Neuron (in vitro differentiated cells): ENCODE measurements at regions not wholly inside any gene's neighbourhood (a gene's known extent, or its start where the extent isn't known, plus 50 kb on each side); places are given as distances from the start of the nearest gene placed in this dataset.

Source experiments
- H2AFZ ChIP-seq: one replicate; pipeline ENCODE4 v1.6.1; 2013; ENCODE audit warnings: low read depth, mild to moderate bottlenecking, inconsistent platforms, low read length, moderate library complexity
- H3K27me3 ChIP-seq: one replicate; pipeline ENCODE4 v1.6.1; 2013; ENCODE audit warnings: low read length; ENCODE audit not compliant: insufficient read depth
- H3K36me3 ChIP-seq: one replicate; pipeline ENCODE4 v1.6.1; 2013; ENCODE audit warnings: low read length; ENCODE audit not compliant: insufficient read depth
- H3K4me1 ChIP-seq: one replicate; pipeline ENCODE4 v1.6.1; 2013; ENCODE audit warnings: low read length; ENCODE audit not compliant: insufficient read depth
- H3K4me3 ChIP-seq: 2 replicates; pipeline ENCODE4 v1.5.1; 2013; ENCODE audit warnings: mild to moderate bottlenecking, low read length, moderate library complexity
- H3K9me3 ChIP-seq: one replicate; pipeline ENCODE4 v1.6.1; 2013; ENCODE audit warnings: low read length

DNA sequence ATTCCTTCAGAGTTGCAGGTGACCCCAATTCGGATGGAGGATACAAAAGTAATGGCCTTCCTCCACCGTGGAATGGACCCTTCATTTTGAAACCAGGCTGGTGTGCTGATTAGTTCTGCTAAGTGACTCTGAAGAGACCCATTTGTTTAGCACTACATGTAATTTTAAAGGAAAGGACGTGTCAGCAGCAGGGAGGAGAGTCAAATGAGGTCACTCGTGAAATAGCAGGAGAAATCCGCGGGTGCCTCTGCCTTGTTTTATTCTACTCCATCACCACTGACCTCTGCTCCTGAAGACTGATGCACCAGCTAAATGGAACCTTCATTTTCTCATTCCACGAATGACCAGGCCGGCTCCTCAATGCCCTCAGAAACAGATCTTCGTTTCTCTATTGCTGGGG, 589.2 kb downstream of the CDH11 start:
- Histone ChIP-seq H3K9me3 (no peaks in the 10 kb centered on the region), H3K27me3 (no peaks in the 10 kb centered on the region), H3K4me1 (peaks cover 4% of the 10 kb centered on the region), H3K36me3 (no peaks in the 10 kb centered on the region), H3K4me3 (no peak overlapping the region), H2AFZ (no peak overlapping the region)

DNA sequence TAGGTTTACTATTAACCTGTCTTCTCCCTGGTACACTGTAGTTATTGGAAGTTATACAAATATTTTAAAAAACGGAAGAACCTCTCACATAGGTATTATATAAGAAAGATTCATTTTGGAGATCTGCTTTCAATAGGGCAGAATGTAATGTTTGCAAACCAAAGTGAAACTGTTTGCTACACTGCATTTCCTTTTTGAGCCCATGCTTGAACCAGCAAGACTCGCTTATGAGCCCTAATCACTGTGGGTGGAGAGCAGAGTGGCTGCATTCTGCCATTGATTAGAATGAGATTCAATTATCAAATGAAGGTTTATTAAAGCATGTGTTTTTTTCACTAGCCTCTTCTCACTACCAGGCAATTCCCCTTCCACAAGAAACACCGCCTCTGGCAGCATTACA, 589.7 kb downstream of the CDH11 start:
- Histone ChIP-seq H3K9me3 (no peaks in the 10 kb centered on the region), H3K36me3 (no peaks in the 10 kb centered on the region), H3K4me1 (peaks cover 4% of the 10 kb centered on the region), H2AFZ (no peak overlapping the region), H3K4me3 (no peak overlapping the region), H3K27me3 (no peaks in the 10 kb centered on the region)

DNA sequence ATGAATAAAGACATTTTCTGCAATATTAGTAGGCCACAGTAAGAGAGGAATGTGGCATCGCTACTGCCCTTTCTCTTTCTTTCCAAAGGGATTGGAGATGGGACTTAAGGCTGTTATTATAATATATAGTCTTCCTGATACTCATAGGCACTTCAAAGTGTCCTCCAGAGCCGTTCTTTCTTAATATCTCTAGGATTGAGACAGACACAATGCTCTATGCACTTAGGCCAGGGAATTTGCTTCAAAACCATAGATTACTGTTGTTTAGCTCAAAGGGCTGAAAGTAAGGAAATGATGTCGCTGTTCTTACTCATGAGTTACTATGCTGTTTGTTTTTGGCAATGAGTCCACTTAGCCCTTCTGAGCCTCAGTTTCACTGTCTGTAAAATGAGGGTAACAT, 590.5 kb downstream of the CDH11 start:
- Histone ChIP-seq H2AFZ (no peak overlapping the region), H3K36me3 (no peaks in the 10 kb centered on the region), H3K4me3 (no peak overlapping the region), H3K27me3 (no peaks in the 10 kb centered on the region), H3K9me3 (no peaks in the 10 kb centered on the region), H3K4me1 (peaks cover 4% of the 10 kb centered on the region)

- Histone ChIP-seq H3K4me1 (no peaks in the 10 kb centered on the region), H3K9me3 (no peaks in the 10 kb centered on the region), H3K27me3 (no peaks in the 10 kb centered on the region), H2AFZ (no peak overlapping the region), H3K36me3 (no peaks in the 10 kb centered on the region), H3K4me3 (no peak overlapping the region)
These were observed 599.3 kb downstream of the CDH11 start for GRCh38 chr16:64522548-64522947.

DNA sequence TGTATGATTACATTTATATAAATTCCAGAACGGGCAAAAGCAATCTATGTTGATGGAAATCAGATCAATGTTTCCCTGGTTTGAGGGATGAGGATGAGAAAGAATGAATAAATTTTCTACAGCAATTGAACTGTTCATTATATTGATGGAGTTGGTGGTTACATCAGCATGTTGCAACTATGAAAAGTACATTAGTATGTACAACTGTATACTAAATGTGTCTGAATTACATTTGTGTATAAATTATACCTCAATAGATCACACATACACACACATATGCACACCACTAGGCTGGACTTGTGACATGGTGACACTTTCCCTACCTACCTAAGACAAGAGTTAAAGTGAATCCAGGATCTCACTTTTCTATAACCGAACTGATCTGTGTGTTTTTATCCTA, 608.0 kb downstream of the CDH11 start:
- no peaks in the 10 kb centered on the region for H3K4me1 ChIP-seq
- no peak overlapping the region for H3K4me3 ChIP-seq
- no peaks in the 10 kb centered on the region for H3K9me3 ChIP-seq
- H3K27me3 ChIP-seq: no peaks in the 10 kb centered on the region
- no peak overlapping the region for H2AFZ ChIP-seq
- H3K36me3 ChIP-seq: no peaks in the 10 kb centered on the region

DNA sequence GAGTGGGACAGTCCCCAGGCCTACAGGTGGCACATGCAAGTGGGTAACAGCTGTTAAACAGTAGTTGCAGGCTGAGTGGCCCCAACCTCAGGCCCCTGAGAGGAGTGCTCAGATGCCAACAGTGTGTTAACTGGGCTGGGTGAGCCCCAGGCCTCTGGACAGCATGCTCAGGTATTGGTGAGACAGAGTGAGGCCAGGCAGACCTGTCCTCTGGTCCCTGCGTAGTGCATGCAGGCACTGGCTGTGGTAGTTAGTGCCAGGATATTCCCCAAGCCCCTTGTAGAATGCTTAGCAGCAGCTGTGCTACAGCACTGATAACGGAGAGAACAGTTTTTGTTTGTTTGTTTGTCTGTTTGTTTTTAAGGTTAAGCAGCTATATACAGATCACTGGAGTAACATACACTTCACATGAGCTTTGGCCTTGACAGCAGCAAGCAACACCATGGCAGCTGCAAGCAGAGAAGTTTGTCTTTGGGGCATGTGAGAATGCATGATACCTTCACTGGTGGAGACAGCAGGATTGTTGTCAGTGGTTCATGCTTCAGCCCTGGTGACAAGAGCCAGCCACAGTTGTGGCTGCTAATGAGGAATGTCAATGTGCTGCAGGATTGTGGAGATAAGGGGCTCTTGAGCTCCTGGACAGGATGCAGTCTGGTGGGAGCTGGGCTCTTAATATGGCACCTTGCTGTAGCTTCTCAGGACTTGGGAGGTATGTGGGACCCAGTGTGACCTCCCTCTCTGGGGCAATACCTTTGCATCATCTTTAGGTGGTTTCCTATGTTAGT, 614.4 kb downstream of the CDH11 start:
- Histone ChIP-seq H3K4me3 (no peak overlapping the region), H3K27me3 (no peaks in the 10 kb centered on the region), H3K4me1 (no peaks in the 10 kb centered on the region), H3K9me3 (no peaks in the 10 kb centered on the region), H2AFZ (no peak overlapping the region), H3K36me3 (no peaks in the 10 kb centered on the region)

GRCh38 chr16:64499211-64499610, 622.7 kb downstream of the CDH11 start:
- H3K27me3 ChIP-seq: no peaks in the 10 kb centered on the region
- H3K9me3 ChIP-seq: no peaks in the 10 kb centered on the region
- H3K4me1 ChIP-seq: no peaks in the 10 kb centered on the region
- no peak overlapping the region for H2AFZ ChIP-seq
- no peaks in the 10 kb centered on the region for H3K36me3 ChIP-seq
- no peak overlapping the region for H3K4me3 ChIP-seq

- H3K36me3 ChIP-seq: no peaks in the 10 kb centered on the region
- no peaks in the 10 kb centered on the region for H3K27me3 ChIP-seq
- H3K4me3 ChIP-seq: no peak overlapping the region
- H3K9me3 ChIP-seq: no peaks in the 10 kb centered on the region
- H2AFZ ChIP-seq: no peak overlapping the region
- peaks cover 4% of the 10 kb centered on the region for H3K4me1 ChIP-seq
These were observed 623.5 kb downstream of the CDH11 start for GRCh38 chr16:64498363-64498762.

- Histone ChIP-seq H3K9me3 (no peaks in the 10 kb centered on the region), H3K27me3 (no peaks in the 10 kb centered on the region), H3K36me3 (no peaks in the 10 kb centered on the region), H3K4me3 (no peak overlapping the region), H3K4me1 (peaks cover 4% of the 10 kb centered on the region), H2AFZ (no peak overlapping the region)
These were observed 628.2 kb downstream of the CDH11 start for GRCh38 chr16:64493709-64494108.

DNA sequence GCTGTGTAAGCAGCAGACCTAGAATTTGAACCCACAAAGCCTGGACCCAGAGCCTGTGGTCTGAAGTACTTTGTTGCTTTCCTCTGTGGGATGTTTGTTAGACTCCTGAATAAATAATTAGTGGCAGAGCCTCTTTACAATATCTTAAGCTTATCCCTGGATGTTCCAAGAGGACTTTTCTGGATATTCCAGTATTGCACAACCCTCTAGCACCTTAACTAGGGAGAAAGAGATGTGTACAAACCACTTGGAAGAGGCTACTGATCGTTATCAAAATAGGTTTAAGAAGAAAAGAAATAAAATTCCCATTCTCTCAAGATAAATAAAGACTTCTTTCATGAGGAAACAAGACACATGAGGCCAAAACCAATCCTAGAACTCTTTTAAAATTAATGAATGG, 632.4 kb downstream of the CDH11 start:
- H3K4me3 ChIP-seq: no peak overlapping the region
- no peaks in the 10 kb centered on the region for H3K36me3 ChIP-seq
- no peaks in the 10 kb centered on the region for H3K27me3 ChIP-seq
- no peak overlapping the region for H2AFZ ChIP-seq
- H3K4me1 ChIP-seq: peaks cover 4% of the 10 kb centered on the region
- no peaks in the 10 kb centered on the region for H3K9me3 ChIP-seq

- no peaks in the 10 kb centered on the region for H3K36me3 ChIP-seq
- no peak overlapping the region for H3K4me3 ChIP-seq
- no peaks in the 10 kb centered on the region for H3K4me1 ChIP-seq
- no peaks in the 10 kb centered on the region for H3K9me3 ChIP-seq
- no peak overlapping the region for H2AFZ ChIP-seq
- no peaks in the 10 kb centered on the region for H3K27me3 ChIP-seq
These were observed 635.3 kb downstream of the CDH11 start for GRCh38 chr16:64486561-64486960.

DNA sequence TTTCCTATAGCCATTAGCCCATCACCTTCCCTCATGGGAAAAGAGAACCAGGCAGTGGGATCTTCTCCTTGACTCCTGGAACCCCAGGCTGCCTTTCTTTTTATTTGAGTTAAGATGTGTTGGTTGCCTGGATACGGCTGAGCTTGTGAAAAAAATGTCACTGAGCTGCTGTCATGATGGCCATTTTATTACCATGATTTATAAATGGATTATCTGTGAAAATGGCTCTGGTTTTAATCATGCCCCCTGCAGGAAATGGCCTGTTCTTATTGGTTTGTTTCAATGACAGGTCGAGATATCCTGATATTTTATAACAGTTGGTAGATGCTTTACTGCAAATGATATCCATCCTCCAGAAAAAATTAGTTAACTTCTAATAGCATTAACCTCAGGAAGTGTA, 640.4 kb downstream of the CDH11 start:
- H3K27me3 ChIP-seq: no peaks in the 10 kb centered on the region
- no peak overlapping the region for H2AFZ ChIP-seq
- H3K4me1 ChIP-seq: peaks cover 6% of the 10 kb centered on the region
- H3K9me3 ChIP-seq: no peaks in the 10 kb centered on the region
- H3K36me3 ChIP-seq: no peaks in the 10 kb centered on the region
- H3K4me3 ChIP-seq: no peak overlapping the region

DNA sequence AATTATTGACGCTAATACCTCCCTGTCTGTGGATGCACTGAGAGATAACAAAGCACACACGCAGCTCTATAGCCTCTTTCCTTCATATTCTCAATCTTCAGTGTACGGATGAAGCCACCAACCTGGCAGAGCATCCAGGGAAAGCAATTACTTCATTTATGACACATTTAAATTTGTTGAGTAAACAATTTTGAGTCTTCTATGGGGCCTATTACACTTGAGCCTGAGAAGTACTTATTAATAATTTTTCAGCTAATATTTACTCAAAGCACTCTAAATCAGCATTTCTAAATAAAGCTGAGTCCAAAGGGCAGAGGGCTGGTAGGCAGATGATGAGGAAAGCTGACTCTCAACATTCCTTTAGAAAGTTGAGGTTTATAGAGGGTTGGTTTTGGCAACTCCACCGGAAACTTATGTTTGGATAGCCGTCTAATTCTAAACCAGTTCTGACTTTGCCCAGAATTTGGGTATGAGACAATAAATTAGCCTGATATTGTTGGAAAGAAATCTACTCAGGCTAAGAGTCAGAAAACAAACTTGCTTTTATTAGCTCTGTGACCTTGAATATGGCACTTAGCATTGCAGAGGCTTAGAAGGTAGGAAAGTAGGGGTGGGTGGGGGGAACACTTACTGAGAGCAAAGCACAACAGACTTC, 643.5 kb downstream of the CDH11 start:
- Histone ChIP-seq H3K4me3 (no peak overlapping the region), H3K4me1 (peaks cover 15% of the 10 kb centered on the region), H3K9me3 (no peaks in the 10 kb centered on the region), H3K27me3 (no peaks in the 10 kb centered on the region), H2AFZ (no peak overlapping the region), H3K36me3 (no peaks in the 10 kb centered on the region)
